ENCODE measurements at regions not wholly inside any gene's neighbourhood (a gene's known extent, or its start where the extent isn't known, plus 50 kb on each side); places are given as distances from the start of the nearest gene placed in this dataset.
A peak's percentile ranks its signal among the peaks of the same experiment; 100 is the strongest.

- peak; percentile 62 for TF ChIP-seq CTCF (IDR thresholded peaks at IDR 0.05)
- no peak for TF ChIP-seq ZFX (IDR thresholded peaks at IDR 0.05; ENCODE audit: borderline replicate concordance)
- H3K27ac ChIP-seq: no peak overlapping the region
Measured at GRCh38 chr5:167565189-167565954, 726.1 kb upstream of the WWC1 start.

- no peak overlapping the region for H3K27ac ChIP-seq
- no peak for TF ChIP-seq ZFX (IDR thresholded peaks at IDR 0.05; ENCODE audit: borderline replicate concordance)
- TF ChIP-seq CTCF (IDR thresholded peaks at IDR 0.05): no peak
Measured at GRCh38 chr5:167570431-167570830, 721.0 kb upstream of the WWC1 start.

- H3K27ac ChIP-seq: no peak overlapping the region
- TF ChIP-seq CTCF (IDR thresholded peaks at IDR 0.05): no peak
- TF ChIP-seq ZFX (IDR thresholded peaks at IDR 0.05; ENCODE audit: borderline replicate concordance): no peak
Measured at GRCh38 chr5:167571824-167572223, 719.6 kb upstream of the WWC1 start.

GRCh38 chr5:167573370-167574127 is 717.9 kb upstream of the WWC1 start:
- peak overlapping the region; percentile 67 for H3K27ac ChIP-seq

GRCh38 chr5:167574464-167574863 is 717.0 kb upstream of the WWC1 start:
- H3K27ac ChIP-seq: peak overlapping the region; percentile 67; the same call in 1 of the 2 replicates

More at GRCh38 chr5:167573370-167574127, 717.9 kb upstream of the WWC1 start:
- no peak; the same call in 1 of the 2 replicates for TF ChIP-seq CTCF (IDR thresholded peaks at IDR 0.05)
- no peak for TF ChIP-seq ZFX (IDR thresholded peaks at IDR 0.05; ENCODE audit: borderline replicate concordance)

GRCh38 chr5:167575330-167575729 is 716.1 kb upstream of the WWC1 start:
- TF ChIP-seq ZFX (IDR thresholded peaks at IDR 0.05; ENCODE audit: borderline replicate concordance): no peak
- H3K27ac ChIP-seq: no peak overlapping the region

More at GRCh38 chr5:167574464-167574863, 717.0 kb upstream of the WWC1 start:
- TF ChIP-seq CTCF (IDR thresholded peaks at IDR 0.05) (no peak), ZFX (IDR thresholded peaks at IDR 0.05; ENCODE audit: borderline replicate concordance) (no peak)

GRCh38 chr5:167576126-167576525 is 715.3 kb upstream of the WWC1 start:
- 0 out of 2 replicates have a peak, but pooled peaks have one; percentile 22 for TF ChIP-seq CTCF (IDR thresholded peaks at IDR 0.05)
- TF ChIP-seq ZFX (IDR thresholded peaks at IDR 0.05; ENCODE audit: borderline replicate concordance): no peak
- no peak overlapping the region for H3K27ac ChIP-seq
